GM12872 (cell line): ENCODE measurements at regions not wholly inside any gene's neighbourhood (a gene's known extent, or its start where the extent isn't known, plus 50 kb on each side); places are given as distances from the start of the nearest gene placed in this dataset.

ENCODE experiments used
- CTCF ChIP-seq: IDR thresholded peaks from 3 replicates; pipeline ENCODE4 v1.5.1; 2011; ENCODE audit warnings: low read depth, mild to moderate bottlenecking, low read length, moderate library complexity; ENCODE audit not compliant: insufficient read depth

- TF ChIP-seq CTCF: no peak
Measured at GRCh38 chr18:78857314-78858150, 122.1 kb upstream of the SALL3 start.

GRCh38 chr18:78859686-78860085 is 119.9 kb upstream of the SALL3 start:
- no peak for TF ChIP-seq CTCF

- TF ChIP-seq CTCF: no peak
Measured at GRCh38 chr18:78860117-78860516, 119.5 kb upstream of the SALL3 start.

GRCh38 chr18:78861116-78861515 is 118.5 kb upstream of the SALL3 start:
- no peak for TF ChIP-seq CTCF

GRCh38 chr18:78861706-78862105 is 117.9 kb upstream of the SALL3 start:
- TF ChIP-seq CTCF: no peak

- no peak for TF ChIP-seq CTCF
Measured at GRCh38 chr18:78862395-78862794, 117.2 kb upstream of the SALL3 start.

GRCh38 chr18:78865056-78865598 is 114.5 kb upstream of the SALL3 start:
- TF ChIP-seq CTCF: no peak
